EH (cell line): ENCODE measurements at regions not wholly inside any gene's neighbourhood (a gene's known extent, or its start where the extent isn't known, plus 50 kb on each side); places are given as distances from the start of the nearest gene placed in this dataset.
"Not testable (repeated sequence)": the region's sequence is repeated elsewhere in the genome, so short reads cannot be mapped to it uniquely, and the experiment has no call there.

Experiments used
- DNase-seq: peaks from one replicate; pipeline ENCODE4 v3.0.0-alpha.2; 2015; ENCODE audit warnings: low read depth

DNA sequence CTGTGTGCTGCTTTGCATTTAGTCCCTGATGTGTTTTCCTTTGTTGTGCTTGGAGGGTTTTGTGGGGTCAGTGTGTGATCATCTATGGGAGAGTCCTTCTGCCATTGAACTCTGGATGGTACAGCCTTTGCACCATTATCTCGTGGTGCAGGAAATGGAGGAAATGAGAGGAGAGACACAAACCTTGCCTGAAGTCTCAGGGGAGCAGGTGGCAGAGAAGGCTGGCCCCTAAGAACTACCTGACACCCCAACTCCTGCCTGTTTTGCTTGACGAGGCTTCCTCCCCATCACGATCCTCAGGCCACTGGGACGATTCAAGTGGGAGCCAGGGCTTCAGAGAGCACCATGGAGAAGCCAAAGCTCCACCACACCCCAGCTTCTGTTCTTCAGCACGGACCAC is 1316.4 kb downstream of the TBC1D22A start:
- no peak for DNase-seq

DNA sequence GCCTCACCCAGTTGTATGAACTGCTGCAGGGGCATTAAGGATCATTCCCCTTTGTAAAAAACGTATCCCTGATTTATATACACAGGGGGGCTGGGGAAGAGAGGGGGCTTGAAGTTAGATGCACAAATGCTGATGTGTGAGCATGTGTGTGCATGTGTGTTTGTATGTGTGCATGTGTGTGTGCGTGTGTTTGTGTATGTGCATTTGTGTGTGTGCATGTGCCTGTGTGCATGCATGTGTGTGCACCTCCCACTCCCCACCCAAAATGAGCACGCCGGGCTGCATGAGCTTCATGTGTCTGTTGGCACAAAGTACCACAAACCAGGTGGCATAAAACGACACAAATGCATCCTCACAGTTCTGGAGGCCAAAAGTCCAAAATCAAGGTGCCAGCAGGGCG is 1315.2 kb downstream of the TBC1D22A start:
- no peak for DNase-seq

DNA sequence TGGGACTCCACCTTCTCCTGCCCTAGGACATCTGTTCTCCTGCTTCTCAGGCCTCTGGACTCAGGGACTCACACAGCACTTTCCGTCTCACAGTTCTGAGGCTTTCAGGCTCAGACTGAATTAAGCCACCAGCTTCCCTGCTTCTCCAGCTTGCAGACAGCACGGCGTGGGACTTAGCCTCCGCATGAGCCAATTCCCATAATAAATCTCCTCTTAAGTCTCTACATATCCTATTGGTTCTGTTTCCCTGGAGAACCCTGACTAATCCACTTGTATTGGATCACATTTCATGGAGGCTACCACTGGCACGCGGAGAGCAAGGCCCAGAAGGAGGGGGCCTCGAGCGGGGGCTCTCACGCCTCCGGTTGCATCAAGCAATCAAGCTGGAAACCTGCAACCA is 1313.6 kb downstream of the TBC1D22A start:
- DNase-seq: no peak

DNA sequence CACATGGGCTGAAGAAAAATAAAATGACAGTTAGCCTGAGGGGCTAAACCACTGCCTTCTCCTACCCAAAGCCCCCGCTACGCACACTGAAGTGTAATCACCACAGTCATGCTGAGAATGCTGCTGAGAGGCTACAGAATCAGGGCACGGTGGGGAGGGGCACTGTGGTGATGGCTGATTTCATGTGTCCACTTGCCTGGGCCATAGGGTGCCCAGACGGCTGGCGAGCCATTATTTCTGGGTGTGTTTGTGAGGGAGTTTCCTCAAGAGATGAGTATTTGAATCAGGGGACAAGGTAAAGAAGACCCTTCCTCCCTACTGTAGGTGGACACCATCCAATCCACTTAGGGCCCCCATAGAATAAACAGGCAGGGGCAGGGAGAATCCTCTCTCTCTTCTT is 1313.2 kb downstream of the TBC1D22A start:
- DNase-seq: no peak

DNA sequence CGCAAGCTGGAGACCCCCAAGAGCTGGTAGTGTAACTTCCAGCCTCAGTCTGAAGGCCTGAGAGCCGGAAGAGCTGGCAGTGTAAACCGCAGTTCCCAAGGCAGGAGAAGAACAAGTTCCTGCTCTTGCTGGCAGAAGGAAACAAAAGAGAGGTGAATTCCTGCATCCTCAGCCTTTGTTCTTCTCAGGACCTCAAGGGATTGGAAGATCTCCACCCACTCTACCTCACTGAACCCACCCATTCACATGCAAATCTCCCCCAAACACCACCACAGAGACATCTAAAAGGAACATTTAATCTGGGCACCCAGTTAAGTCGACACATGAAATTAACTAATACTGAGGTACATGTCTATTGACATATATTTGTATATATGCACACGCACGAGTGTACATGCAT is 1310.3 kb downstream of the TBC1D22A start:
- no peak for DNase-seq

DNA sequence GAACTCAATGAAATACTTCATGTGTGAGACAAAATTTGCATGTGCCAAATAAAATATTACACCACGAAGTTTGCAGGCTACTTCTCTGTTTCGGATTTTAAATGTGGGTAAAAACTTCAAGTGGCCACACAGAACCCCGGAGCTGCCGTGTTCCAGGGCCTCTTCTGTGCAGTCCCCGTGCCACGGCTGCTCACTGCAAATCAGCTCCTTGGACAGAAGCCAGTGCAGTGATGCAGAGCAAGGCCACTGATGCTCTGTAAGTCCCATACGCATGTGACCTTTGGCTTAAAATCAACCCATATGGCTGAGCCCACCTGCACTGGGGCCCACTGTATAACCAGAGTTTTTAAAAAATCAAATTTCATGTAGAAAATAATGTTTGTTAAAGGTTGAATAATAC is 1309.4 kb downstream of the TBC1D22A start:
- no peak for DNase-seq

DNA sequence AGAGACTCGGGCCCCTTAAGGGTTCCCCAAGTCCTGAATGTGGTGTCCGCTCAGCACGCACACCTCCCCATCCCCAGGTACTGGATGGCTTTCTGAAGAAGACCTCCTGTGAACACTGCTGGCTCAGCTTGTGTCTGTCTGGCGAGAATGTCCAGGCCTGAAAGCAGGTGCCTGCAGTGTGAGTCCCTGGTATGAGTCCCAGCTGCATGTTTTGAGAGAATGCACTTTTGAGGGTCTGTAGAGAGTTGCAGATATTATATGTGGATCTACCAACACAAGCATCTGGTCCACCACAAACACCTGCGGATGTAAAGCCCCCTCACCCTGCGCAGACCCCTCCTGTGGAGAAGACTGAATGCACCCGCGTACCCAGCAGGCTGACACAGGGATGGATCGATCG is 1308.9 kb downstream of the TBC1D22A start:
- DNase-seq: no peak

DNA sequence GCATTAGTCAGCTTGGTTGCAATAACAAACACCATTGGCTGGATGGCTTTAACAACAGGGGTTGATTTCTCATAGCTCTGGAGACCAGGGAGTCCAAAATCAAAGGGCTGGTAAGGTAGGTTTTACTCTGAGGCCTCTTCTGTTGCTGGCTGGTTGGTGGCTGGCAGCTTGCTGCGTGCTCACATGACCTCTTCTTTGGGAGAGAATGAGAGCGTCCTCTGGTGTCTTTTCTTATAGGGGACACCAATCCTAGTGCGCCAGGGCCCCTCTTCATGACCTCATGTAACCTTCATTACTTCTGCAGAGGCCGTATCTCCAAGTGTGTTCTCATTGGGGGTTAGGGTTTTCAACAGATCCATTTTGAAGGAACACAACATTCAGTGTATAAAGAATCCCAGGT is 1308.3 kb downstream of the TBC1D22A start:
- DNase-seq: no peak

DNA sequence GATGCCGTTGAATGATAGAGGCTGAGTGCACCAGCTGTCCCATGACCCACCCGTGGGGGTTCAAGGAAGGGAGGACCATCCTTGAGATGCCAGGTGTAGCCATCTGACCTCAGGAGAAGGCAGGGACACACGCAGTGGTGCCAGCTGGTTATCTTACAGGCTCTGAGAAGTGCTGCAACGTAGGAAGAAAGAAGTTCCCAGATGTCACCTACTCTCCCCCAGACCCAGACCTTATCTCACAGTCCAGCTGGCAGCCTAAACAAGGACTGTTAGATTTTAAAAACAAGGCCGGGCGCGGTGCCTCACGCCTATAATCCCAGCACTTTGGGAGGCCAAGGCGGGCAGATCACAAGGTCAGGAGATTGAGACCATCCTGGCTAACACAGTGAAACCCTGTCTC is 1307.6 kb downstream of the TBC1D22A start:
- no peak for DNase-seq

DNA sequence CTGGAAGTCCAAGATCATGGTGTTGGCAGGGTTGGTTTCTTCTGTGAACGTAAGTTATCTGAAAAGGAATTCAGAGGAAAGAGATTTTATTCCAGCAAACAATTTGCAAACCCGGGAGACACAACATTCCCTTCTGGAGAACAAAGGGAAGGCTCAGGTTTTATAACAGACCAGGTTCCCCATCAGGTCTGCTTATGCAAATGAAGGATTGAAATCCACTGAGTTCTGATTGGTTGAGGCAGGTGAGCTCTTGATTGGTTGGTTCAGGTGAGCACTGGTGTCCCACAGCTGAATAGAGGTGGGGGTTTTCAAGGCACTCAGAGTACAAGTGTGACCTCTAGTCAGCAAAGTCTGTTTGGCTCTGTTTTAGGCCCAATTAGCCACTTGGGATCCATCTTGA is 1306.8 kb downstream of the TBC1D22A start:
- no peak for DNase-seq

DNA sequence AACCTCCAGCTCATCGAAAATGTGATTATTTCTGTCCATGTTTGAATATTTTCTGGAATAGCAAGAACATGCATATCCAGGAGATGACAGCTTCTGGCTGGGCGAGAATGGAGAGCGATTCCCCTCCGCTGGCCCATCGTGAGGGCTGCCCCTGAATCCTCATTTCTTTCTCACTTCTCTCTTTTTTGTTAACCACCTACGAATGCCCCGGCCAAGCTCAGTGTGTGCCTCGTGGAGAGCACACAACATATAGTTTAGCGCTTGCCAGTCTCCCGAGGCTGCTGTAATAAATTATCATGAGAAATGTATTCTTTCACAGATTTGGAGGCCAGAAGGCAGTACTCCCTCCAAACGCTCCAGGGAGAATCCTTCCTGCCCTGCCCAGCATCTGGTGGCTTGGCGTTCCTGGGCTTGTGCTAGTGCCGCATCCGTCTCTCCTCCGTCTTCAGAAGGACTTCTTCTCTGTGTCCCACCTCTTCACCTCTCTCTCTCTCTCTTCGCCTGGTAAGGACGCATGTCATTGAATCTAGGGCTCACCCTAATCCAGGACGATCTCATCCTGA is 1306.0 kb downstream of the TBC1D22A start:
- no peak for DNase-seq

DNA sequence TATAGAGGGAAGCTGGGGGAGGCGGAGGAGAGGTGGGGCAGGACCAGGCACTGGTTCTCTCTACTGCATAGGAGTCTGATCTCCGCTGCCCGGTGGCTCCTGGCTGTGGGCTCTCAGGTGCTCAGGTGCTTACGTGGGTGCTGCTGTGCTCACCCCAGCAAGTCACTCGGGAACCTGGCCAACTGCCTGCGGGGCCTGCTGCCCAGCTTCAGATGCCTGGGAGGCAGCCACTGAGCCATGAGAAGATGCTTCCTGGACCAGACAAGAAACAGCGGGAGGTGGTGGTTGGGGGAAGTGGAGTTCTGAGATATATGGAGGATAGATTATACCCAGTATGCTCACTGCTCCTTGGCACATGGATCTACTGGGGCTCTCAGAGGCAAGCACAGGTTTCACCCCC is 1303.4 kb downstream of the TBC1D22A start:
- no peak for DNase-seq

DNA sequence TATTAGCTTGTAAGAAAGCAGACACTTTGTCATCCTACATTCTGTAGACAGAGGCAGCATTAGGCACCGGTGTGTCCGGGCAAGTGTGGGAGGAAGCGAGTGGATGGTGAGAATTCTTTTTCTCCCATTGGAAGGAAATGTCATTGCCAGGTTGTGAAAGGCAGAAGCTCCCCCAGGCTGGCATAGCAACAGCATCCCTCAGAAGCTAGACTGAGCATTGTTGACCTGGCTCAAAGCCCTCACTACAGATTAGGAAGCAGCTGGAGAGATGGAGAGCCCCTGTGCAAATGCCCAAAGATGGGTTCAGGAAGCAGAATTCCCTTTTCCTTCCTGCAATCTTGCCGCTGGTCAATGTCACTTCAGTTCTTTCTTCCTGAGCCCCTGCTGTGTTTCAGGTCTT is 1299.3 kb downstream of the TBC1D22A start:
- no peak for DNase-seq

DNA sequence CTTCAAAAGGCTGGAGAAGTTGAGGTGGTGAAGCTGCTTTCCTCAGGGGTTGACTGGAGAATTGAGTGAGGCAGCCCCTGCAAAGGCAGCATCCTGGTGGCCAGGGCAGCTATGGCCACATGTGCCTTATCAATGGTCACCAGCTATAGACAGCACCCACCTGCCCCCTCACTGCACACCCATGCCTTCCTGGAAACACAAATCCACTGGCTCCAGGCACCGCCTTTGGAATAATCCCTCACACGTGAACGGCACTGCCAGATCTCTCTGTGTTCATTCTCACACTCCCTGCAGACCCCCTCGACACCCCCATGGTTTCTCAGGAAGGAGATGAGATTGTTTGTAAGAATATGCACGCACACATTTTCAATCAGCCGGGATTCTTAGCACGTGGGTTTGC is 1297.8 kb downstream of the TBC1D22A start:
- DNase-seq: no peak

DNA sequence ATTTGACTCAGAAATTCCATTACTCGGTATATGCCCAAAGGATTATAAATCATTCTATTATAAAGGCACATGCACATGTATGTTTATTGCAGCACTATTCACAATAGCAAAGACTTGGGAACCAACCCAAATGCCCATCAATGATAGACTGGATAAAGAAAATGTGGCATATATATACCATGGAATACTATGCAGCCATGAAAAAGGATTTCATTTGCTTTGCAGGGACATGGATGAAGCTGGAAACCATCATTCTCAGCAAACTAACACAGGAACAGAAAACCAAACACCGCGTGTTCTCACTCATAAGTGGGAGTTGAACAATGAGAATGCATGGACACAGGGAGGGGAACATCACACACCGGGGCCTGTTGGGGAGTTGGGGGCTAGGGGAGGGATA is 1297.1 kb downstream of the TBC1D22A start:
- not testable (repeated sequence) for DNase-seq

DNA sequence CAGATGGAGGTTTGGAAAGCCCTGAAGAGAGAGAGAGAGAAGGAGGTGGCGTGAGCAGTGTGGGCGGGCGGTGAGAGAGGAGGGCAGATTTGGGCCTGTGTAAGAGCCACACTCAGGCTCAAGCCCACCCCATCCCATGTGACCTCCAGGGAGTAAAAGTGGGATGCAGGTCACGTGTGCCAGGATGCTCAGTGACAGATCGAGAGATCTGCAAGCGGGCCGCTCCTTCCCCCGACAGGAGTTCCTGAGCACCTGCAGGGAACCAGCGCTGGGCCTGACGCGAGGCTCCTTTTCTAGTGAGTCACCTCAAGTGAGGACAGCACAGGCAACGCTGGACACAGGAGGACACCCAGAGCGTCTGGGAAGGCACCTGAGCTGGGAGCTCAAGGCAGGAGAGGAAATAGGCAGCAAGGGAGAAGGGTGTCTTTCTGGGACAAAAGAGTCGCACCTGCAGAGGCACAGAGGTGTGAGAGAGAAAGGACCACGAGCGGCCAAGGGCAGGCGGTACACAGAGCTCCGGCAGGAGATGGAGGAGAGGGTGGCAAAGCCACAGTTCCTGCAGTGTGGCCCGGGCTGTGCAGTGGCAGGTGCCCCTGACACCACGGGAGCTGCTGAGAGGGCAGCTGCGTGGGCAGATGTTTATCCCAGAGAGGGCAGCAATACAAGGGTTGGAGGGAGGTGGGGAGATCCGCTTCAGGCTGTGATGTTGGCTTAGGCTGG is 1294.8 kb downstream of the TBC1D22A start:
- DNase-seq: no peak

DNA sequence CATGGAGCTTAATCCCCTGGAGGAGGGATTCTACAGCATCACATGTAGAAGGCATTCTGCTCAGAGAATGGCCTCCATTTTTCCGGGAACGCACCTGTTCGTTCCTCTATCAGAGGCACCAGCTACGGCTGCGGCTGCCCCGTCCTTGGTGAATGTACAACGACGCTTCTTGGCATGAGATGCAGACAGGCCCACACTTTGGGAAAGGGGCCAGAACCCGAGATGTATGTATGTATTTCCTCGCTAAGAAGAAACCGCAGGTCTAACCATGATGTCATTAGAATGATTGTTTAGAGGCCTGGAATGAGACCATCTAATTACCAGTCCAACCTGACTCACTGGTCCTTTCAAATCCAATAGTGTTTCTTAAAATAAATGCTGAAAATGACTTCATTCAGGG is 1293.4 kb downstream of the TBC1D22A start:
- no peak for DNase-seq

DNA sequence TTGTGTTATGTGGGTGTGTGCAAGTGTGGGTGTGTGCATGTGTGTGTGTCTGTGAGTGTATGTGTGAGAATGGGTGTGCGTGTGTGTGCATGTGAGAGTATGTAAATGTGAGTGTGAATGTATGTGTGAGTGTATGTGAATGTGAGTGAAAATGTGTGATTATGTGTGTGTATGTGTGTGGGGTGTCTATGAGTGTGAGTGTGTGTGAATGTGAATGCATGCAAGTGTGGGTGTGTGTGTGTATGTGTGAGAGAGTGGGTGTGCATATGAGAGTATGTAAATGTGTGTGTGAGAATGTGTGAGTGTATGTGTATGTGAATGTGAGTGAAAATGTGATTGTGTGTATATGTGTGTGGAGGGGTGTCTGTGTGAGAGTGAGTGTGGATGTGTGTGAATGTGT is 1292.7 kb downstream of the TBC1D22A start:
- no peak for DNase-seq

DNA sequence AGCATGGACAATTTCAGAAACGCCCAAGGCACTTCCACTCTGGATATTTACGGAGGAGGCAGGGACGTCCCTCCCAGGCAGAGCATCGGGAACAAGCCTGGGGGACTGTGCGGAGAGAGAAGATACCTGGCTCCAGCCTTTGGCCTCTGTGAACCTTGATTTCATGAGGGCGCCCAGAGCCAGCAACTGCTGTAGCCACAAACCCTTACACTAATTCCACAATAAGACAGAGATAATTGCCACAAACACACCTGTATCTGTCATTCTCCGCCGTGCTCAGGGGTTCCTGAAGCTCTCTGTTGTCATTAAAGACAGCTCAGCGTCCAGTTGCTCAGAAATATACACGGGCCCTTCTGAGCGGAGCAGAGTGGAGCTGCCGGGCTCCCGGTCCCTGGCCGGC is 1292.1 kb downstream of the TBC1D22A start:
- DNase-seq: no peak

DNA sequence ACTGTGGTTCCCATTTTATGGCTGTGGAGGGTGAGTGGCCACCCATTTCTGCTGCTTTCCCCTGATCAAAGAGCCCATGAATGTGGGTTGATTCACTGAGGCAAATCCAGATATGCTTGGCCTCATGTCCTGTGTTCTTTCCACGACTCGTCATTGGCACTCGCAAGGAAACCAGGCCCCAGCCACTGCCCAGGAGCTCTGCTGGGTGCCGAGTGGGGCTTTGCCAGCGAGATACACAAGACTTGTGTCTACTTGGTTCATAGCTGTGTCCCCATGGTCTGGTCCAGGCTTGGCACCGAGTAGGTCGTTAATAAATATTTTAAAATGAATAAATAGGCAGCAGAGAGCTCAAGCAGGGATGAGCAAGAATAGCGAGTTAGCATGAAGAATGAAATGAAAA is 1291.5 kb downstream of the TBC1D22A start:
- DNase-seq: no peak

DNA sequence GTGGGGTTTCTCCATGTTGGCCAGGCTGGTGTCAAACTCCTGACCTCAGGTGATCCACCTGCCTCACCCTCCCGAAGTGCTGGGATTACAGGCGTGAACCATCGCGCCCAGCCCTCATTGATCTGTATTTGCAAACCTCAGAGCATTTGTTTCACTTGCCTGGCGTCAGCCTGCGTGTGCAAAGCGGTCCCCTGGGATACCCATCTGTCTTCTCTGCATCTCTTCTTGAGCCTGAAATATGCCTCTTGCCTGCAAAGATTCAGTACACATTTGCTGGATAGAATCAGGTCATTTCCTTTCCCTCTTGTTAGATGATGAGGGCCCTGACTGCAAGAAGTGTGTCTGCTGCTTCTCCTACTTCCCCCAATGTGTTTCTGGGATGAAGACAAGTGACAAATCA is 1291.0 kb downstream of the TBC1D22A start:
- DNase-seq: no peak

DNA sequence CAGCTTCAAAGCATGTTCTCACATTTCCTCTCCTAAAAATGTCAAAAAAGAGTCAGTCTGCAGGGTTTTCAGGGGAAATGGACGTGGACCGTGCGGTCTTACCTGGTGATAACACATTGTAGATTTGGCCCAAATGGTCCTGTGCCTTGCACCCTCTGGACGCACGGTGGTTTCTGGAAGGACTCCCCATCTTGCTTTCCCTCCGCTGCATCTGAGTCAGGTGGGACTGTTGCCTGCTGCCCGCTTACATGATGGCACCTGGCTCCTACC is 1290.1 kb downstream of the TBC1D22A start:
- DNase-seq: no peak

DNA sequence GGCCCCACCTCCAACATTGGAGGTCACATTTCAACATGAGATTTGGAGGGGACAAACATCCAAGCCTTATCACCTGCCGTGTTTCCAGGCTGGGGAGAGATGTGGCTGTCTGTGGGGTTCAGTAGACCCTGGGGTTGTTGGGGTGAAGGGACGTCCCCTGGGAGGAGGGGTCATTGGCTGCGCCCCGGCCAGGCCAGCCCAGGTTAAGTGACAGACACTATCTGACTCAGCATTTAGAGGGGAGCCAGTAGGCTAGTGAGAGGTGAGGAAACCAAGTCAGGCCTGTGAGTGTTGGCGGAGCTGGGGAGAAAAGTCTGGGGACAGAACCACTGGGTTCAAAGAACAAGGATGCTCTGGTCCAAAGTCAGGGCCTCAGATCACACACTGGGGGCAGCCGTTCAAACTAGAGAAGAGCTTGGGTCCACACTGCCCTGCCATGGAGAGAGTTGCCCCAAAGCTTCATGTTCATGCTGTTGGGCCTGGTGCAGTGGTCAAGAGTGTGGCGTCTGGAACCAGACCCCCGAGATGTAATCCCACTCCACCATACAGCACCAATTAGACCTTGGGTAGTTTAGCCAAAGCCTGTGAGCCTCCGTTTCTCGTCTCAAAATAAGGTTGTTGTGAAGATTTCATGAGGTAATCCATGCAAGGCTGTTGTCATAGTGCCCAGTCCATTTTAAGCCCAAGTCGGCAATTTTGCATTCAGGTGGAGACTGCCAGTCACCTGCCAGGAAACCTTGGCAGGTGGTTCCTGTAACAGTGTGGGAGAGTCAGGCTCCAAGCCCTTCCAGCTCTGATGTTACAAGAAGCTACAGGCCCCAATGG is 1289.6 kb downstream of the TBC1D22A start:
- DNase-seq: no peak

DNA sequence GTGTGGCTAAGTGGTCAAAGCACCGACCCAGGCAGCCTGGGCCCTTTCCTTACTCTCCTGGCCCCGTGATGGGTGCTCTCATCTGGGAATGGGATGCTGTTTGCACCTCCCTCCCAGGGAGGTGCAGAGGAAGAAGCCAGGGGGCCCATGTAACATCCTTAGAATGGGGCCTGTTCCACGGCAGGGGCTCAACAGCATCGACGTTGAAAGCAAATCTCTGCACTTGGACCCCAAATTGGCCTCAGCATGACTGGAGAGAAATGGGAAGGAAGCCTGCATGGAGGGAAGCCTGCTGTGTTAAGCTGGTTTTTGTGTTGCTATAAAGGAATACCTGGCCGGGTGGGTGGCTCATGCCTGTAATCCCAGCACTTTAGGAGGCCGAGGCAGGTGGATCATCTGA is 1288.4 kb downstream of the TBC1D22A start:
- no peak for DNase-seq
